ENCODE measurements at regions not wholly inside any gene's neighbourhood (a gene's known extent, or its start where the extent isn't known, plus 50 kb on each side); places are given as distances from the start of the nearest gene placed in this dataset.
"Not testable (repeated sequence)": the region's sequence is repeated elsewhere in the genome, so short reads cannot be mapped to it uniquely, and the experiment has no call there.

- no peak for DNase-seq
These were observed 63.6 kb upstream of the ZNF217 start for GRCh38 chr20:53657279-53657678.

DNA sequence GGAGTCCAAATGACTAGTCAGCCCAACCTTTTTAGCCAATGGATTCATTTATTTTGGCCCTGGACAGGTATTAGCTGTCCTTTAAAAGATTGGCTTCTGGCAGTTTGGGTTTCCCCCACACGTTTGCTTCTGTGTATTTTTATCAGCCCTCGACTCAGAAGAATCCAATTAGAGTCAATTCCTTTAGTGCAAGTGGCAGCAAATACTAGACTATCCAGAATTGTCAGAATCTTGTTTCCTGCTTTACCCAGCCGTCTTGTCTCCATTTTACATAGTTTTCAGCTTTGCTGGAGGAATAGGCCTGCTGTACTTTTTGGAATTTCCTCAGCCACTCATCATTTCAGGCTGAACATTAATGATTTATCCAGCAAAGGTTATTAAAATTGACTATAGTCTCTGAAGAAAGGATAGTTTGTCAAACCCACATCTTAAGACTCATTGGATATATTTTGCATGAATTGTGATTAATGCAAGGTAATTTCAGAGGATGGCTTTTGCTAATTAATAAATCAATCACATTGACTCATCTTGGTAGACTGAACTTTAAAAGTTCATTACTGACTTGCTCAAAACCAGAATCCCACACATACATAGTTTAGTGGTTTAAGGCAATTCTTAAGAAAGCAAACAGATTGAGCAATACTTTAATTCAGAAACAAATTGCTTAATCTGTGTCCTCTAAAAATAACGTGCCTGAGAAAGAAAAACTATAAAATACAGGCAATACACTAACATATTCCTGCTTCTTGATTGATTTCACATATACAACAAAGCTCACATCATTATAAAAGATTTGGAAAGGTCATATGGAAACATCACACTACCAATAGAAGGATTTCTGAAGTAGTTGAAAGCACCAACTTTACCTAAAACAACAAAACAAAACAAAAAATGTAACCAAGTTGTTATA, 62.9 kb upstream of the ZNF217 start:
- no peak for DNase-seq

DNA sequence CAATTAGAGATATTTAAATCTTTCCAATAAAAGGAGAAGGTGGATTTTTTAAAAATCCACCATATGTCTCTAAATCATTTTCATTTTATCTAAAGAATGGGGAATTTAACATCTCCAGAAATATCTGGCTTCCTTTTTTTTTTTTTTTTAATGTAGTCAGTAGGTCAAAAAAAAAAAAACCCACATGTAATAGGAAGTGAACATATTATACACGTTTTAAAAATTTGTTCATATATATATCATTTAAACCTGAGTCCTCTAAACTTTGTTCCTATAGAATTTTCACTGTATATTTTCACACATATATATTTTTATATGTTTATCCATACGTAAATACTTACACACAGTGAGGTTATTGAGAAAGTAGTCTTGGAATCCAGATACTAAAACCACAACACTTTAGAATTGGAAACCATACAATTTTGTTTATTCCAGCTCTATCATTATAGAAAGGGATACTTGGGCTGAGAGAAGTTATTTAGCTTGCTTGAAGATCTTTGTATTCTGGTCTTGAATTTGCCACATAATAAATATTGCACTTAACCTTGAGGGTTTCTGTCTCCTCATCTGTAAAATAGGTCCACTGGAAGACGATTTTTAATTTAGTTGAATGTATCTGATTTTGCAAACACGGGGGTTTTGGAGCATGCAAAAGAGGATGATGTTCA, 62.1 kb upstream of the ZNF217 start:
- no peak for DNase-seq

DNA sequence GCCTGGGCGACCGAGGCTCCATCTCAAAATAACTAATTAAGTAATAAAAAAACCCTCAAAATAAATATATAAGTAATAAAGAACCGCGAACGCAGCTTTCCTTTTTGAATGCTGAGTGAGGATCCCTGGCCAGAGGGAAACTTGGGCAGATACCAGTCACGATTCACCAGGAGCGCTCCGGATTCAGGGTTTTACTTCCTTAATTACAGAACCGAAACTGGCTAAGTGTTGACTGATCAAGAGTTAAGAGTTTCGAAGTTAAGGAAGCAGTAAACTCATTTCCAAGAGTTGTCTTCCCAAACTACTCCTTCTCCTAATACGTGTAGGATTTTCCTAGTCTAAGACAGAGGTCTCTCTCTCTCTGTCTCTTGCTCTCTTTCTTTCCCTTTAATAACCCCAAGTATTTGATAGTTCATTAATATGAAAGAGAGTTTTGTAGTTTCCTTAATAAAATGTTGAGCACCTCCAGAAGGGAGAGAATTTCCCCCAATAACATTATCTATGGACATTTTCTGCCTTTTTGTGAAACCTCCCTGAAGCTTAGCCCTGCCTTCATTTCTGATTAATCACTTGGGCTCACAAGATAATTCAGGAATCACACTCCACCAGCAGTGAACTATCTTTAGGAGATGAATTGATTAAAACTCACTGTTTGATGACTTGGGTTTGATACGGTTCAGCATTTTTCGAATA, 61.4 kb upstream of the ZNF217 start:
- DNase-seq: no peak

- not testable (repeated sequence) for DNase-seq
These were observed 60.9 kb upstream of the ZNF217 start for GRCh38 chr20:53654521-53654920.

DNA sequence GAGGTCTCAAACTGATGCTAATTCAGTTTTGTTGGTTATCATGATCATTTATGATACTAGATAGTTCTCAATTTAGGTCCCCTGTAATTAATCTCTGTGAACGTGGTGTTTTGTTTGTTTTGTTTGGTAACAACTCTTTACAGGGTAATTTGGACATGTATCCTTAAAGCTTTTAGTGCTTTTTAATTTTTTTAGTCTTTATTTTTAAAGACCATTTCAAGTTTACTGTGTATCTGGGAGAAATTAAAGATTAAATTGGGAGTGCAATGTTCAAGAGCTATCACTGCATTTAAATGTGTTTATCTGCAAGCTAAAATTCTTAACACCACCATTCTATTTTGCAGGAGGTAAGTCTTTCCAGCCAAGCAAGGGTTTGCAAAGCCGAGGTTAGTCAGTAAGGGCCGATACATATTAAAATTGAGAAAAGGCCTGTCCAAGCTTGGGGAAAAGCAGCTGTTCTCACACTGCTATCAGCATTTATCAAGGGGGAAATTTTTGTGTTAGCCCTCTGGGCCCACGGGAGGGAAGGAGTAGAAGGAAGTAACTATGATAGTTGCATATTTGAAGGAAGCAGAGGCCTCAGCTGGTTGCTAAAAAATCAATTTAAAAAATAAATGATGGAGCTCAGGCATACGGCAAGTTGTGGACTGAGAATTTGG, 59.3 kb upstream of the ZNF217 start:
- no peak for DNase-seq

- DNase-seq: no peak
These were observed 58.6 kb upstream of the ZNF217 start for GRCh38 chr20:53652090-53652858.

- not testable (repeated sequence) for DNase-seq
These were observed 55.9 kb upstream of the ZNF217 start for GRCh38 chr20:53649493-53649892.

- no peak for DNase-seq
These were observed 53.7 kb upstream of the ZNF217 start for GRCh38 chr20:53647286-53647821.

- no peak for DNase-seq
These were observed 52.9 kb upstream of the ZNF217 start for GRCh38 chr20:53646550-53646949.

GRCh38 chr20:53645582-53645897, 51.9 kb upstream of the ZNF217 start:
- no peak for DNase-seq

DNA sequence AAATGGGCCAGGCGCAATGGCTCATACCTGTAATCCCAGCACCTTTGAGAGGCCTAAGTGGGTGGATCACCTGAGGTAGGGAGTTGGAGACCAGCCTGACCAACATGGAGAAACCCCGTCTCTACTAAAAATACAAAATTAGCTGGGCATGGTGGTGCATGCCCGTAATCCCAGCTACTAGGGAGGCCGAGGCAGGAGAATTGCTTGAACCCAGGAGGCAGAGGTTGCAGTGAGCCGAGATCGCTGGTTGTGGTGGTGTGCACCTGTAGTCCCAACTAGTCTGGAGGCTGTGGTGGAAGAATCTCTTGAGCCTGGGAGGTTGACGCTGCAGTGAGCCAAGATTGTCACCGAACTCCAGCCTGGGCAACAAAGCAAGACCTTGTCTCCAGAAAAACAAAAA, 50.5 kb upstream of the ZNF217 start:
- DNase-seq: not testable (repeated sequence)
